ENCODE measurements at regions not wholly inside any gene's neighbourhood (a gene's known extent, or its start where the extent isn't known, plus 50 kb on each side); places are given as distances from the start of the nearest gene placed in this dataset.

DNA sequence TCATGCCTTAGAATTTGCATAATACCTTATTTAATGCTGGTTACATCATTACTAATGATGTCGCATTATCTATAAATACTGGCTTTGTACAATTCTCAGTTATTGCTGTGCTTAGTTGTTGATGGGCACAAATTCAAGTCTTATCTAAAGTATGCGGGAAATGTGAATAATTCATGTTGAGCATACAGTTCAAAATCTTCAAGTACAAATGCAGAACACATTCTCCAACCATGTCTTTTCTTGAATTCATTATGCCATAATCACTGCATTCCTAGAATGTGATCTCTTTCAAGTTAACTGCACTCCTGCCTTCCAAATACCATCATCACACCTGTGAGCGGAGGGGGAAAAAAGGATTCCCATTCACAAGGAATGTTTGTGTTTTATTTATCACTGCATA lies 337.0 kb downstream of the MBD2 start:
- TF ChIP-seq POLR2A (IDR thresholded peaks at IDR 0.05; ENCODE audit: low read length) = no peak
- no peak for TF ChIP-seq GATA1 (IDR thresholded peaks at IDR 0.05; ENCODE audit: low read depth, low read length)
